ENCODE measurements at regions not wholly inside any gene's neighbourhood (a gene's known extent, or its start where the extent isn't known, plus 50 kb on each side); places are given as distances from the start of the nearest gene placed in this dataset.
"Not testable (repeated sequence)": the region's sequence is repeated elsewhere in the genome, so short reads cannot be mapped to it uniquely, and the experiment has no call there.

GRCh38 chr1:234960722-234961455 is 167.7 kb downstream of the TOMM20 start:
- no peak for DNase-seq (ENCODE audit: low read depth)

- no peak for DNase-seq (ENCODE audit: low read depth)
These were observed 169.7 kb downstream of the TOMM20 start for GRCh38 chr1:234958706-234959657.

- no peak for DNase-seq (ENCODE audit: low read depth)
These were observed 170.5 kb downstream of the TOMM20 start for GRCh38 chr1:234958066-234958705.

- DNase-seq (ENCODE audit: low read depth): no peak
These were observed 171.1 kb downstream of the TOMM20 start for GRCh38 chr1:234957330-234958065.

- DNase-seq (ENCODE audit: low read depth): no peak
These were observed 171.8 kb downstream of the TOMM20 start for GRCh38 chr1:234956821-234957329.

- no peak for DNase-seq (ENCODE audit: low read depth)
These were observed 173.4 kb downstream of the TOMM20 start for GRCh38 chr1:234955107-234955731.

- DNase-seq (ENCODE audit: low read depth): no peak
These were observed 174.0 kb downstream of the TOMM20 start for GRCh38 chr1:234954613-234955012.

- no peak for DNase-seq (ENCODE audit: low read depth)
These were observed 174.8 kb downstream of the TOMM20 start for GRCh38 chr1:234953655-234954405.

- DNase-seq (ENCODE audit: low read depth): no peak
These were observed 178.0 kb downstream of the TOMM20 start for GRCh38 chr1:234950598-234950997.

- DNase-seq (ENCODE audit: low read depth): not testable (repeated sequence)
These were observed 179.1 kb downstream of the TOMM20 start for GRCh38 chr1:234949528-234949927.

GRCh38 chr1:234944439-234945344 is 183.9 kb downstream of the TOMM20 start:
- no peak for DNase-seq (ENCODE audit: low read depth)

- DNase-seq (ENCODE audit: low read depth): no peak
These were observed 184.7 kb downstream of the TOMM20 start for GRCh38 chr1:234943836-234944402.

GRCh38 chr1:234942879-234943506 is 185.6 kb downstream of the TOMM20 start:
- DNase-seq (ENCODE audit: low read depth): no peak

- DNase-seq (ENCODE audit: low read depth): no peak
These were observed 186.7 kb downstream of the TOMM20 start for GRCh38 chr1:234942012-234942332.

- no peak for DNase-seq (ENCODE audit: low read depth)
These were observed 187.2 kb downstream of the TOMM20 start for GRCh38 chr1:234941321-234942011.

- no peak for DNase-seq (ENCODE audit: low read depth)
These were observed 187.8 kb downstream of the TOMM20 start for GRCh38 chr1:234940841-234941240.

- no peak for DNase-seq (ENCODE audit: low read depth)
These were observed 189.7 kb downstream of the TOMM20 start for GRCh38 chr1:234938924-234939323.

GRCh38 chr1:234938135-234938534 is 190.5 kb downstream of the TOMM20 start:
- no peak for DNase-seq (ENCODE audit: low read depth)

All from T follicular helper cell (primary cell).